GM10266 (cell line): ENCODE measurements at regions not wholly inside any gene's neighbourhood (a gene's known extent, or its start where the extent isn't known, plus 50 kb on each side); places are given as distances from the start of the nearest gene placed in this dataset.
"Not testable (repeated sequence)": the region's sequence is repeated elsewhere in the genome, so short reads cannot be mapped to it uniquely, and the experiment has no call there.

Experiments used
- DNase-seq: peaks from one replicate; pipeline ENCODE4 v3.0.0; 2012; ENCODE audit errors: extremely low spot score
- TF ChIP-seq, protein P1 (sequence below): IDR thresholded peaks from 2 replicates; pipeline ENCODE4 v1.5.1; 2012; ENCODE audit warnings: mild to moderate bottlenecking, low read depth; ENCODE audit not compliant: control insufficient read depth, insufficient read depth; ENCODE audit errors: missing control alignments

DNA sequence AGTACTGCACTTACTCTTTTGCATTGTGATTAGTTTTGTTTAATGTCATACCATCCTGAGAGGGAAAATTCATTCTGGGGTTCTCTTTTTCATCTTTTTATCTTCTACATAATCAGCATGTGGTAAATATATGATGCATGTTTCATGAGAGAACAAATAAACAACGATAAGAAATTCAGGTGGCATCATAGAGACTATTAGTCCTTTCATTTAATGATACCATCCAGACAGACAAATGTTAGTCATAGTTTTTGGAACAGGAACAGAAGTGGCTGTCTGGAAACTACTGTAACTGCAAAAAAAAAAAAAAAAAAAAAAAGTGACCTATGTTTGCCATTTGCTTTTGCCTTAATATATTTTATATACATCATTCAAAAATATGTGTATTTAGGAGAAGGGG is 761.0 kb downstream of the EPHA4 start:
- no peak for DNase-seq
- TF ChIP-seq, protein P1, sequence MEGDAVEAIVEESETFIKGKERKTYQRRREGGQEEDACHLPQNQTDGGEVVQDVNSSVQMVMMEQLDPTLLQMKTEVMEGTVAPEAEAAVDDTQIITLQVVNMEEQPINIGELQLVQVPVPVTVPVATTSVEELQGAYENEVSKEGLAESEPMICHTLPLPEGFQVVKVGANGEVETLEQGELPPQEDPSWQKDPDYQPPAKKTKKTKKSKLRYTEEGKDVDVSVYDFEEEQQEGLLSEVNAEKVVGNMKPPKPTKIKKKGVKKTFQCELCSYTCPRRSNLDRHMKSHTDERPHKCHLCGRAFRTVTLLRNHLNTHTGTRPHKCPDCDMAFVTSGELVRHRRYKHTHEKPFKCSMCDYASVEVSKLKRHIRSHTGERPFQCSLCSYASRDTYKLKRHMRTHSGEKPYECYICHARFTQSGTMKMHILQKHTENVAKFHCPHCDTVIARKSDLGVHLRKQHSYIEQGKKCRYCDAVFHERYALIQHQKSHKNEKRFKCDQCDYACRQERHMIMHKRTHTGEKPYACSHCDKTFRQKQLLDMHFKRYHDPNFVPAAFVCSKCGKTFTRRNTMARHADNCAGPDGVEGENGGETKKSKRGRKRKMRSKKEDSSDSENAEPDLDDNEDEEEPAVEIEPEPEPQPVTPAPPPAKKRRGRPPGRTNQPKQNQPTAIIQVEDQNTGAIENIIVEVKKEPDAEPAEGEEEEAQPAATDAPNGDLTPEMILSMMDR = no peak

DNA sequence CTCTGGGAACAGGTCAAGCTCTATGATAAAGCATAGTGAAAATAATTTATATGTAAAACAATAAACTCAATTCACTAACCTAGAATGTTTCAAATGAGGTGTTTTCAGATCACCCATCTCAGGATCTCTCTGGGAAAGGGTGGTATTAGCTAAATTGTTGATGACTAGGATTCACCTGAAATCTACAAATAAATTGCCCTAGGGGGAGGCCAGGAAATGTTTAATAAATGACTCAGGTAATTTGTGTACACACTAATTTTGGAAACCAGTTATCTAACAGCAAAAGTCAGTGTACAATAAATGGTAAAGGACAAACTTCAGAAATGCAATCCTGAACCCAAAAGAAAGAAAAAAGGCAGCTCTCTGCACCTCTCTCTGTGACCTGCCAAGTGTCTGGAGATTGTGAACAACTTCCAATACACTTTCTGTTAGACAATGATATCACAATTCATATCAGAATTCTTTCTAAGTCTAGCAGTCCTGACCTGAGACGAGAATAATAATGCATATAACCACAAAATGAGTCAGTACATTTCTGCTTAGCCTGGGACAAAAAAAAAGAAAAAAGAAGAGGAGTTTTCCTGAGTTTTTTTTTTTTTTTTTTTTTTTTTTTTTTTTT is 760.0 kb downstream of the EPHA4 start:
- TF ChIP-seq, protein P1 = no peak
- DNase-seq = no peak

- no peak for DNase-seq
- TF ChIP-seq, protein P1 = no peak
Measured at GRCh38 chr2:220814441-220814840, 757.7 kb downstream of the EPHA4 start.

DNA sequence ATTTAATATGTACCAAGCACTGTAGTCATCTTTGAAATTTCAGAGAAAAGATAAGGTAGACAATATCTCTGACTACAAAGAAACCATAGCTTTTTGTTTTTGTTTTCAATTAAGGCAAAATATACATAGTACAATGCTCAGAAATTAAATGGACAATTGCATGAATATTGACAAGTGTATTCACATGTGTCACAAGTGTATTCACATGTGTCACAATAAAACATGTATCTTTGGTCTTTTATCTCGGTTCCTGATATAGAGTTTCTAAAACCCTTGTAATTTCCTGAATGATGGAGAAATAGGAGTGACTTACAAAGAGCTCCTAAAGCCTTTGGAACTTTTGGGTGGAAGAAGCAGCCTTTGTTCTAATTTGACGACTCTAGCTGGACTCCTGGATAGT is 756.4 kb downstream of the EPHA4 start:
- no peak for DNase-seq
- TF ChIP-seq, protein P1 = no peak

DNA sequence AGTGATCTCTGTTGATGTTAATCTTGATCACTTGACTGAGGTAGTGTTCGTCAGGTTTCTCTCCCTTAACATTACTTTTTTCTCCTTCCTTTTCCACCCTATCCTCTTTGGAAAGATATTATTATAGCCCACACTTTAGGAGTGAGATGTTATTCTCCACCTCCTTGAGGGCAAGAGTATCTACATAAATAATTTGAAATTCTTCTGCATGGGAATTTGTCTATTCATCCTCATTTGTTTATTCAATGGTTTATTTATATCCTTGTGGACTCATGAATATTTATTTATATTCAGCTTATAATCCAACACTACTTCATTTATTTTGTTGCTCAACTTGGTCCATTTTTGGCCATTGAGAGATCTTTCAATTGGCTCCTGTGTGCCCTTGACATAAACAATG is 750.4 kb downstream of the EPHA4 start:
- TF ChIP-seq, protein P1 = no peak
- no peak for DNase-seq

DNA sequence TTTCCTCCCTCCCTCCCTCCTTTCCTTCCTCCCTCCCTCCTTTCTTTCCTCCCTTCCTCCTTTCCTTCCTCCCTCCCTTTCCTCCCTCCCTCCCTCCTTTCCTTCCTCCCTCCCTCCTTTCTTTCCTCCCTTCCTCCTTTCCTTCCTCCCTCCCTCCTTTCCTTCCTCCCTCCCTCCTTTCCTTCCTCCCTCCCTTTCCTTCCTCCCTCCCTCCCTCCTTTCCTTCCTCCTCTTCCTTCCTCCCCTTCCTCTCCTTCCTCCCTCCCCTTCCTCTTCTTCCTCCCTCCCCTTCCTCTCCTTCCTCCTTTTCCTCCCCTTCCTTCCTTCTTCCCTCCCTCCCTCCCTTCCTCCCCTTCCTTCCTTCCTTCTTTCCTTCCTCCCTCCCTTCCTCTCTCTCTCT is 748.5 kb downstream of the EPHA4 start:
- not testable (repeated sequence) for DNase-seq

DNA sequence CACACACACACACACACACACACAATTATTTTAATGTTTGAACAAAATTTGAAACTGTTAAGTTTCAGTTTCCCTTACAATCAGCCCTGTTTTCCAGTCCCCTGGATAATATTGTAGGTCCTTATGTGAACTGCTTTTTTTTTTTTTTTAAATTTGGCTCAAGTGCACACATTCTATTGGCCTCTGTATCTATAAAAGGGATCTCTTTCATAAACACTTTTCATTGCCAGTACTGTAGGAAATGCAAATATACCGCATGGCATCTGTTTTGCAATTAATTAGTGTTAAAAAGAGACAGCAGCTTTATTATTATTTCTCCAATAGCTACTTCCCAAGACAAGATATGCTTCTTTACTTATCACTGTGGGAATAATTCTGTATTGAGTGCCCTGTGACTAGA is 738.7 kb downstream of the EPHA4 start:
- TF ChIP-seq, protein P1 = no peak
- no peak for DNase-seq

GRCh38 chr2:220835583-220835982 is 736.5 kb downstream of the EPHA4 start:
- TF ChIP-seq, protein P1 = no peak
- DNase-seq = no peak
